ENCODE measurements at regions not wholly inside any gene's neighbourhood (a gene's known extent, or its start where the extent isn't known, plus 50 kb on each side); places are given as distances from the start of the nearest gene placed in this dataset.

DNA sequence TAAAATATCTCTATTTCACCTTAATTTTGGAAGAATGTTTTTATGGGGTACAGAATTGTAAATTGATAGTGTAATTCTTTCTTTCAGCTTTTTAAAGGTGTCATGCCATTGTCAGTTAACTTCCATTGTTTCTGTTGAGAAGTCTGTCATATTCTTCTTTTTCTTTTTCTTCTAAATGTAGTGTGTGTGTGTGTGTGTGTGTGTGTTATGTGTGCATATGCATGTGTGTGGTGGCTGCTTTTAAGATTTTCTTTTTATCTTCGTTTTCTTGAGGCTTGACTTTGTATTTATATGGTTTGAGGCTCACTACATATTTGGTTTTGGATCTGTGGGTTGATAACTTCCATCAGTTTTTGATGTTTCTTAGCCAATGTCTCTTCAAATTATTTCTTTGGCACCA lies 176.5 kb downstream of the OGFRL1 start:
- intact Hi-C loops (cut with DNase I; ENCODE audit: low total_unique reads) (no loop called here), in situ Hi-C loops (cut with MboI; ENCODE audit: low sequenced_read_pairs in 4 of 4) (no loop called here)
- Histone ChIP-seq H3K27ac (no peak overlapping the region), H3K36me3 (no peaks in the 10 kb centered on the region), H3K27me3 (no peaks in the 10 kb centered on the region), H3K9me3 (no peaks in the 10 kb centered on the region), H3K4me1 (no peaks in the 10 kb centered on the region), H3K4me3 (no peak overlapping the region)
- ATAC-seq (no peak), DNase-seq (no peak)
- no peak for TF ChIP-seq POLR2A (IDR thresholded peaks at IDR 0.05)
- TF ChIP-seq, protein P1, sequence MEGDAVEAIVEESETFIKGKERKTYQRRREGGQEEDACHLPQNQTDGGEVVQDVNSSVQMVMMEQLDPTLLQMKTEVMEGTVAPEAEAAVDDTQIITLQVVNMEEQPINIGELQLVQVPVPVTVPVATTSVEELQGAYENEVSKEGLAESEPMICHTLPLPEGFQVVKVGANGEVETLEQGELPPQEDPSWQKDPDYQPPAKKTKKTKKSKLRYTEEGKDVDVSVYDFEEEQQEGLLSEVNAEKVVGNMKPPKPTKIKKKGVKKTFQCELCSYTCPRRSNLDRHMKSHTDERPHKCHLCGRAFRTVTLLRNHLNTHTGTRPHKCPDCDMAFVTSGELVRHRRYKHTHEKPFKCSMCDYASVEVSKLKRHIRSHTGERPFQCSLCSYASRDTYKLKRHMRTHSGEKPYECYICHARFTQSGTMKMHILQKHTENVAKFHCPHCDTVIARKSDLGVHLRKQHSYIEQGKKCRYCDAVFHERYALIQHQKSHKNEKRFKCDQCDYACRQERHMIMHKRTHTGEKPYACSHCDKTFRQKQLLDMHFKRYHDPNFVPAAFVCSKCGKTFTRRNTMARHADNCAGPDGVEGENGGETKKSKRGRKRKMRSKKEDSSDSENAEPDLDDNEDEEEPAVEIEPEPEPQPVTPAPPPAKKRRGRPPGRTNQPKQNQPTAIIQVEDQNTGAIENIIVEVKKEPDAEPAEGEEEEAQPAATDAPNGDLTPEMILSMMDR (IDR thresholded peaks at IDR 0.05 in 4 of 5, conservative IDR thresholded peaks at IDR 0.05 in 1 of 5): no peak

DNA sequence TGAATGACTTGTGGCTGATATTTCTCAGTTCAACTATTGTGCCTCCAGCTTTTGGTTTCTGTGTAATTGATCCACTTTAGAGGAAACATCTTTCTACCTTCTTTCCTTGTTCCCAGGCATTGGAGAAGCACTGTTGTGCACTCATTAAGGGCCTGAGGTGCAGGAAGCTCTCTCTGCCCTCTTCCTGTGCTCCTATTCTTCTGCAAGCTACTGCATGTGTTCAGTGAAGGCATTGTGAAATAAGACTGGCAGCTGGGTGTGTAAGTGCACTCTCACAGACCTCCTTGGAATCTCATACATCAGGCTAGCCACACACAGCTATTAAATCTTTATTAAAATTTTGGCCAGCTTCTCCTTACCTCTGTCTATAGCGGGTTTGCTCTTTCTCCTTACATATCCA lies 177.8 kb downstream of the OGFRL1 start:
- DNase-seq: no peak
- Histone ChIP-seq H3K9me3 (no peaks in the 10 kb centered on the region), H3K36me3 (no peaks in the 10 kb centered on the region), H3K4me3 (no peak overlapping the region), H3K4me1 (no peaks in the 10 kb centered on the region), H3K27ac (no peak overlapping the region), H3K27me3 (no peaks in the 10 kb centered on the region)
- in situ Hi-C loops (cut with MboI; ENCODE audit: low sequenced_read_pairs in 4 of 4): no loop called here
- ATAC-seq: no peak
- intact Hi-C loops (cut with DNase I; ENCODE audit: low total_unique reads): no loop called here
- no peak for TF ChIP-seq POLR2A (IDR thresholded peaks at IDR 0.05)
- TF ChIP-seq, protein P1 (IDR thresholded peaks at IDR 0.05 in 4 of 5, conservative IDR thresholded peaks at IDR 0.05 in 1 of 5): no peak

DNA sequence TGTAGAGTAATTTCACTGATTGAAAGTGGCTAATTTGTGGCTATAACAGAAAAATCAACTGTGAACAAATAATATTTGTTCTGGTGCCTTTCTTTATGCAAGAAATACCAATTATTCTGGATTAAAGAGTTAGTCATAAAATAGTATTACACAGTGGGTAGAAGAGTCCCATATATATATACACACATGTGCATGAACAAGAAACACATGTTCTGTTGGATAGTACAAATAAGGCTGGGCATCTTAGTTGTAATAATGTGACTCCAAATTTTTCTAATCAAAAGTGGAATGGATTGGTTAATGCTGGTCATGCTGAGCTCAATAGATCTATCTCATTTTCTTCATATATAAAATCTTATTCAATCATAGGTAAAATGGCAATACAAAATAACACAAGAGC lies 179.4 kb downstream of the OGFRL1 start:
- no peaks in the 10 kb centered on the region for H3K36me3 ChIP-seq

DNA sequence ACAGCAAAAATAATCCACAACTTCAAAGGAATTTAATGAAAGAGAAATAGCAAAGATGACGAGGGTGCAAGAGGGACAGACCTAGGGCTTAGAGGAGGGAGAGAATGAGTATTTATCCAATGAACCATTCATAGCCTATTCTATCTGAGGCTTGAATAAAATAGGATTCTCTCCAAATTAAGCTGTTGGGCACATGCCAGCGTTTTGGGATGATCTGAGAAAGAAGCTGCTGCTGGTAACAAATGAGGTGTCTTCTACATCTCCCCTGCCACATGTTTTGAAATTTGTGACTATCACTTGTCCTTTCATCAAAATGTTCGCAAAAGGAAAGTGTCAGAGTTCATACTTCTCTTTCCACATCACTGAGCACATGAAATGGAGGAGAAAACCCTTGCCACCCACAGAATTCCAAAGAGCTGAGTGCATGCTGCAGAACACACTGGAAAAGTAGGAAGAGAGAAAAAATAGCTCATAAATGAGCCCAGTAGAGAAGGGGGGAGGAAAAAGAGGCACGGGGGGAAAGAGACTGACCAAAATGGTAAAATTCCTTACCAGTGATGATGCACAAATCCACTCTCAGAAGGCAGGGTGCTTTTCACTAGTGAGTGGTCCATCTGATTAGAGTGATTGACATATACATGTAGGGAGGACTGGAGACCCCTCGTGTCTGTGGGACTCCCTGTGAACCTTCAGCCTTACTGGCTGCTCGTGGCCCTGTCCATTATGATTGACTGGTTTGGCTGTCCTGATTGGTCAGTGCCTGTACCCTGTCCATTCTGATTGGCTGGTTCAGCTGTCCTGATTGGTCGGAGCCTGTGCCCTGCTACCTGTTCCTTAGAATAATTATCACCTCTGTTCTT lies 180.5 kb downstream of the OGFRL1 start:
- ATAC-seq (no peak), DNase-seq (no peak)
- Histone ChIP-seq H3K27me3 (no peaks in the 10 kb centered on the region), H3K4me3 (no peak overlapping the region), H3K4me1 (no peaks in the 10 kb centered on the region), H3K27ac (peak overlapping the region in 1 of 4 donors; percentile 14), H3K36me3 (no peaks in the 10 kb centered on the region), H3K9me3 (no peaks in the 10 kb centered on the region)
- in situ Hi-C loops (cut with MboI; ENCODE audit: low sequenced_read_pairs in 4 of 4): no loop called here
- intact Hi-C loops (cut with DNase I; ENCODE audit: low total_unique reads): no loop called here
- TF ChIP-seq POLR2A (IDR thresholded peaks at IDR 0.05): no peak
- TF ChIP-seq, protein P1 (IDR thresholded peaks at IDR 0.05 in 4 of 5, conservative IDR thresholded peaks at IDR 0.05 in 1 of 5): no peak

More for the DNA sequence above, 179.4 kb downstream of the OGFRL1 start:
- DNase-seq: no peak
- Histone ChIP-seq H3K27me3 (no peaks in the 10 kb centered on the region), H3K4me1 (no peaks in the 10 kb centered on the region), H3K4me3 (no peak overlapping the region), H3K9me3 (no peaks in the 10 kb centered on the region), H3K27ac (no peak overlapping the region)
- intact Hi-C loops (cut with DNase I; ENCODE audit: low total_unique reads): no loop called here
- ATAC-seq: no peak
- TF ChIP-seq, protein P1 (IDR thresholded peaks at IDR 0.05 in 4 of 5, conservative IDR thresholded peaks at IDR 0.05 in 1 of 5): no peak
- TF ChIP-seq POLR2A (IDR thresholded peaks at IDR 0.05): no peak
- in situ Hi-C loops (cut with MboI; ENCODE audit: low sequenced_read_pairs in 4 of 4): no loop called here
